Esophagus squamous epithelium (tissue), 4 donors: ENCODE measurements at regions not wholly inside any gene's neighbourhood (a gene's known extent, or its start where the extent isn't known, plus 50 kb on each side); places are given as distances from the start of the nearest gene placed in this dataset.

Experiments used
- CTCF ChIP-seq, 6 experiments: fragments of 450-650 bp in 4 of 6; fragments of 200-600 bp in 2 of 6; sonication (generic) in 2 of 6; IDR thresholded peaks; one replicate each; pipeline ENCODE4 v1.5.1; 2016 to 2019; ENCODE audit warnings: antibody characterized with exemption in 6 of 6, mild to moderate bottlenecking in 4 of 6, moderate library complexity in 4 of 6
- POLR2A ChIP-seq, 4 donors: fragments of 450-650 bp; IDR thresholded peaks; one replicate each; pipeline ENCODE4 v1.6.1; 2017; ENCODE audit warnings: antibody characterized with exemption in 4 of 4, mild to moderate bottlenecking in 4 of 4, moderate library complexity in 3 of 4

- TF ChIP-seq CTCF (IDR thresholded peaks at IDR 0.05) (no peak), POLR2A (IDR thresholded peaks at IDR 0.05) (no peak)
Measured at GRCh38 chr14:48384821-48385220, 709.4 kb upstream of the MDGA2 start.
